HL-60 (cell line): ENCODE measurements at regions not wholly inside any gene's neighbourhood (a gene's known extent, or its start where the extent isn't known, plus 50 kb on each side); places are given as distances from the start of the nearest gene placed in this dataset.

Experiments used
- DNase-seq, 2 experiments: peaks; one replicate each; pipeline ENCODE4 v3.0.0-alpha.2; 2010 to 2020; ENCODE audit warnings: low read depth in 1 of 2, low spot score in 1 of 2
- H3K27ac ChIP-seq: fragments of 250-450 bp; sonication (Bioruptor Pico); replicated peaks from 2 replicates; pipeline ENCODE4 v1.5.1; 2020; ENCODE audit warnings: mild to moderate bottlenecking, moderate library complexity
- H3K27me3 ChIP-seq: fragments of 250-450 bp; sonication (Bioruptor Pico); 2 replicates; pipeline ENCODE4 v1.5.1; 2021; ENCODE audit warnings: mild to moderate bottlenecking, moderate library complexity; ENCODE audit not compliant: insufficient read depth, poor library complexity, severe bottlenecking
- H3K4me3 ChIP-seq: replicated peaks from 2 replicates; pipeline ENCODE4 v1.5.1; 2011; ENCODE audit warnings: mild to moderate bottlenecking, control low read depth, low read length; ENCODE audit not compliant: insufficient read depth
- CTCF ChIP-seq: IDR thresholded peaks from one replicate; pipeline ENCODE4 v1.5.1; 2011; ENCODE audit warnings: low read length, control low read depth, inconsistent platforms; ENCODE audit not compliant: insufficient read depth
- GABPA ChIP-seq: IDR thresholded peaks from 2 replicates; pipeline ENCODE4 v1.6.1; 2012; ENCODE audit warnings: low read depth
- POLR2AphosphoS5 ChIP-seq: IDR thresholded peaks from 2 replicates; pipeline ENCODE4 v1.6.1; 2012; ENCODE audit warnings: low read depth
- SPI1 ChIP-seq: IDR thresholded peaks from 2 replicates; pipeline ENCODE4 v1.6.1; 2012; ENCODE audit warnings: low read depth, mild to moderate bottlenecking, borderline replicate concordance
- TF ChIP-seq, protein P1 (sequence below): IDR thresholded peaks from 2 replicates; pipeline ENCODE4 v1.6.1; 2012; ENCODE audit warnings: low read depth; ENCODE audit not compliant: insufficient replicate concordance

DNA sequence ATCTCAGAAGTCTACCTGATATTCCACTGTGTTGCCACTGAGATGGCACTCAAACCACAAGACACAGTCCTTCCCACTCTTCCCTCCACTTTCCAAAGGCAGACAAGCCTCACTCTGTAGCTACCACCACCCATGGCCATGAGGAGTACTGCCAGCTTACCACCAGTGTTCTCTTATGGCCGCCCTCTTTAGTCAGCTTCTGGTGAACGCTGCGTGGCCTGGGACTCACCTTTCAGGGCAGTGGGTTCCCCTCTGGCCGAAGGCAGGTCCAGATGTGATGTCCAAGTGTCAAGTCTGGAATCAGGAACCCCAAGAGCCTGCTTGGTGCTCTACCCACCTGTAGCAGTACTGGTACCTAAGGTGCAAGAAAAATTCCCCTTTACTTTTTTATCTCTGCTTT lies 580.8 kb downstream of the LRRIQ3 start:
- Histone ChIP-seq H3K27ac (no peak overlapping the region), H3K27me3 (no peaks in the 10 kb centered on the region), H3K4me3 (no peak overlapping the region)
- TF ChIP-seq GABPA (no peak), CTCF (no peak), POLR2AphosphoS5 (no peak), SPI1 (no peak)
- TF ChIP-seq, protein P1, sequence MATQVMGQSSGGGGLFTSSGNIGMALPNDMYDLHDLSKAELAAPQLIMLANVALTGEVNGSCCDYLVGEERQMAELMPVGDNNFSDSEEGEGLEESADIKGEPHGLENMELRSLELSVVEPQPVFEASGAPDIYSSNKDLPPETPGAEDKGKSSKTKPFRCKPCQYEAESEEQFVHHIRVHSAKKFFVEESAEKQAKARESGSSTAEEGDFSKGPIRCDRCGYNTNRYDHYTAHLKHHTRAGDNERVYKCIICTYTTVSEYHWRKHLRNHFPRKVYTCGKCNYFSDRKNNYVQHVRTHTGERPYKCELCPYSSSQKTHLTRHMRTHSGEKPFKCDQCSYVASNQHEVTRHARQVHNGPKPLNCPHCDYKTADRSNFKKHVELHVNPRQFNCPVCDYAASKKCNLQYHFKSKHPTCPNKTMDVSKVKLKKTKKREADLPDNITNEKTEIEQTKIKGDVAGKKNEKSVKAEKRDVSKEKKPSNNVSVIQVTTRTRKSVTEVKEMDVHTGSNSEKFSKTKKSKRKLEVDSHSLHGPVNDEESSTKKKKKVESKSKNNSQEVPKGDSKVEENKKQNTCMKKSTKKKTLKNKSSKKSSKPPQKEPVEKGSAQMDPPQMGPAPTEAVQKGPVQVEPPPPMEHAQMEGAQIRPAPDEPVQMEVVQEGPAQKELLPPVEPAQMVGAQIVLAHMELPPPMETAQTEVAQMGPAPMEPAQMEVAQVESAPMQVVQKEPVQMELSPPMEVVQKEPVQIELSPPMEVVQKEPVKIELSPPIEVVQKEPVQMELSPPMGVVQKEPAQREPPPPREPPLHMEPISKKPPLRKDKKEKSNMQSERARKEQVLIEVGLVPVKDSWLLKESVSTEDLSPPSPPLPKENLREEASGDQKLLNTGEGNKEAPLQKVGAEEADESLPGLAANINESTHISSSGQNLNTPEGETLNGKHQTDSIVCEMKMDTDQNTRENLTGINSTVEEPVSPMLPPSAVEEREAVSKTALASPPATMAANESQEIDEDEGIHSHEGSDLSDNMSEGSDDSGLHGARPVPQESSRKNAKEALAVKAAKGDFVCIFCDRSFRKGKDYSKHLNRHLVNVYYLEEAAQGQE, result no peak
- no peak for DNase-seq

DNA sequence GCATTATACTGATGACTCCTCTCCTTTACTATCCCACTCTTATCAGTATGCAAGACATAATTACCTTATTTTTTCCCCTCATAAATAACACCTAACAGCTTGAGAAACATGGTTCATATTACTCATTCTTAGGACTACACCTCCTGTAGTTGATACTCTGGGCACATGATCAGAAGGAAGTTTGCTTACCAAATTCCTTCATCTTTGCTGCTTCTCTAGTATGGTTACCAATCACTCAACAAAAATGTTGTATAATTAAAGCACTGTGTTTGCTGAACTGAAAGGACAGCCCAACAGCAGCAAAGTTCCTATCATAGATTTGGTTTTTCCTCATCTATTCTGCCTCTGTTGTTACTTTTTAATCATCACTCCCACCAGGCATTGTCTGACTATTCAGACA lies 586.3 kb downstream of the LRRIQ3 start:
- DNase-seq, result no peak
- no peak for TF ChIP-seq CTCF
- TF ChIP-seq, protein P1, result no peak
- no peak for TF ChIP-seq POLR2AphosphoS5
- TF ChIP-seq SPI1, result no peak
- TF ChIP-seq GABPA, result no peak
- H3K4me3 ChIP-seq, result no peak overlapping the region

GRCh38 chr1:73604739-73605138 lies 593.2 kb downstream of the LRRIQ3 start:
- no peaks in the 10 kb centered on the region for H3K27me3 ChIP-seq
- no peak overlapping the region for H3K27ac ChIP-seq
- no peak for DNase-seq
- no peak for TF ChIP-seq POLR2AphosphoS5
- no peak for TF ChIP-seq GABPA
- no peak for TF ChIP-seq SPI1
- no peak for TF ChIP-seq CTCF
- TF ChIP-seq, protein P1, result no peak
- no peak overlapping the region for H3K4me3 ChIP-seq

More for the DNA sequence above, 586.3 kb downstream of the LRRIQ3 start:
- no peak overlapping the region for H3K27ac ChIP-seq
- H3K27me3 ChIP-seq, result no peaks in the 10 kb centered on the region
